IMR-90 (cell line): ENCODE measurements at regions not wholly inside any gene's neighbourhood (a gene's known extent, or its start where the extent isn't known, plus 50 kb on each side); places are given as distances from the start of the nearest gene placed in this dataset.

Experiments used
- ATAC-seq: fragments of 200-7000 bp; cut with Tn5 transposase; 2 replicates; pipeline ENCODE4 v1.9.1; 2020; ENCODE audit warnings: low read depth, mild to moderate bottlenecking, moderate library complexity
- BruUV-seq: library from RNA; stranded (reverse); fragments of 400-500 nt; replicated peaks from 2 replicates; lab custom pipeline; 2021; lab: Mats Ljungman, UMichigan
- CTCF ChIA-PET: fragments of 300-600 bp; formaldehyde crosslinking; extraction: SDS; loops from one replicate; lab custom pipeline; 2021; ENCODE audit warnings: antibody characterized with exemption; lab: Yijun Ruan, JAX
- POLR2A ChIA-PET: fragments of 300-600 bp; sonication (Branson Sonifier 250); formaldehyde crosslinking; loops from one replicate; lab custom pipeline; 2022; ENCODE audit warnings: antibody characterized with exemption; ENCODE audit not compliant: unreplicated experiment; lab: Charles Lee
- DNase-seq: peaks from one replicate; pipeline ENCODE4 v3.0.0; 2013
- H2AFZ ChIP-seq: replicated peaks from 2 replicates; pipeline ENCODE3; 2013; ENCODE audit warnings: low read length, mild to moderate bottlenecking; ENCODE audit not compliant: poor library complexity
- H2AK5ac ChIP-seq: 2 replicates; pipeline ENCODE4 v1.6.1; 2013; ENCODE audit warnings: low read depth, low read length, inconsistent platforms
- H2AK9ac ChIP-seq: replicated peaks from 2 replicates; pipeline ENCODE3; 2013; ENCODE audit warnings: mild to moderate bottlenecking, low read depth, low read length, moderate library complexity; ENCODE audit not compliant: poor library complexity
- H2BK120ac ChIP-seq: 2 replicates; pipeline ENCODE4 v1.6.1; 2013; ENCODE audit warnings: low read depth, low read length, inconsistent platforms
- H2BK15ac ChIP-seq: 3 replicates; pipeline ENCODE4 v1.6.1; 2013; ENCODE audit warnings: low read depth, low read length, inconsistent platforms
- H2BK20ac ChIP-seq: 2 replicates; pipeline ENCODE4 v1.6.1; 2013; ENCODE audit warnings: low read depth, mild to moderate bottlenecking, inconsistent platforms, low read length, moderate library complexity
- H2BK5ac ChIP-seq: 2 replicates; pipeline ENCODE4 v1.6.1; 2013; ENCODE audit warnings: mild to moderate bottlenecking, low read depth, low read length, inconsistent platforms; ENCODE audit not compliant: poor library complexity, severe bottlenecking
- H3K14ac ChIP-seq: replicated peaks from 2 replicates; pipeline ENCODE4 v1.6.1; 2013; ENCODE audit warnings: low read depth, low read length, inconsistent platforms
- H3K18ac ChIP-seq: 2 replicates; pipeline ENCODE4 v1.6.1; 2013; ENCODE audit warnings: low read depth, low read length, control low read depth
- H3K23ac ChIP-seq: 2 replicates; pipeline ENCODE4 v1.6.1; 2013; ENCODE audit warnings: low read depth, low read length, inconsistent platforms
- H3K27ac ChIP-seq: 2 replicates; pipeline ENCODE4 v1.5.1; 2013; ENCODE audit warnings: mild to moderate bottlenecking, control low read depth, low read length; ENCODE audit not compliant: insufficient read depth
- H3K27me3 ChIP-seq: 2 replicates; pipeline ENCODE4 v1.6.1; 2013; ENCODE audit warnings: low read length; ENCODE audit not compliant: control insufficient read depth, insufficient read depth
- H3K36me3 ChIP-seq: 2 replicates; pipeline ENCODE4 v1.6.1; 2013; ENCODE audit warnings: low read length, mixed read lengths; ENCODE audit not compliant: control insufficient read depth, insufficient read depth
- H3K4ac ChIP-seq: 2 replicates; pipeline ENCODE4 v1.6.1; 2013; ENCODE audit warnings: low read depth, low read length, inconsistent platforms
- H3K4me1 ChIP-seq: 2 replicates; pipeline ENCODE4 v1.6.1; 2013; ENCODE audit warnings: low read length, mixed read lengths; ENCODE audit not compliant: control insufficient read depth, insufficient read depth
- H3K4me2 ChIP-seq: 2 replicates; pipeline ENCODE4 v1.6.1; 2013; ENCODE audit warnings: low read depth, mild to moderate bottlenecking, control low read depth, low read length, moderate library complexity
- H3K4me3 ChIP-seq: 2 replicates; pipeline ENCODE4 v1.5.1; 2013; ENCODE audit warnings: low read depth, mild to moderate bottlenecking, control low read depth, low read length, moderate library complexity; ENCODE audit not compliant: insufficient read depth
- H3K56ac ChIP-seq: 2 replicates; pipeline ENCODE4 v1.6.1; 2013; ENCODE audit warnings: low read length, inconsistent platforms; ENCODE audit not compliant: insufficient read depth; ENCODE audit errors: extremely low read depth
- H3K79me1 ChIP-seq, 2 experiments: 2 replicates each; pipeline ENCODE4 v1.6.1; 2013; ENCODE audit warnings: low read length in 2 of 2, inconsistent platforms in 1 of 2, low read depth in 1 of 2
- H3K9ac ChIP-seq: 2 replicates; pipeline ENCODE4 v1.6.1; 2013; ENCODE audit warnings: low read depth, low read length, control low read depth
- H3K9me1 ChIP-seq: 2 replicates; pipeline ENCODE4 v1.6.1; 2013; ENCODE audit warnings: low read length, inconsistent platforms; ENCODE audit not compliant: insufficient read depth
- H3K9me3 ChIP-seq: 2 replicates; pipeline ENCODE4 v1.6.1; 2013; ENCODE audit warnings: low read length; ENCODE audit not compliant: control insufficient read depth, insufficient read depth
- H4K20me1 ChIP-seq: 2 replicates; pipeline ENCODE4 v1.6.1; 2013; ENCODE audit warnings: low read length, inconsistent platforms; ENCODE audit not compliant: insufficient read depth
- H4K5ac ChIP-seq: 2 replicates; pipeline ENCODE4 v1.6.1; 2013; ENCODE audit warnings: mild to moderate bottlenecking, low read depth, low read length, control low read depth
- H4K8ac ChIP-seq, 2 experiments: 2 replicates each; pipeline ENCODE4 v1.6.1; 2013; ENCODE audit warnings: low read depth in 2 of 2, low read length in 2 of 2, control low read depth in 1 of 2, inconsistent platforms in 1 of 2
- H4K91ac ChIP-seq: 2 replicates; pipeline ENCODE4 v1.6.1; 2013; ENCODE audit warnings: low read depth, low read length, inconsistent platforms; ENCODE audit not compliant: insufficient read depth
- BHLHE40 ChIP-seq: fragments of 150-350 bp; IDR thresholded peaks from 2 replicates; pipeline ENCODE4 v1.6.1; 2016; ENCODE audit warnings: mild to moderate bottlenecking, low read depth, low read length
- CEBPB ChIP-seq: IDR thresholded peaks from 2 replicates; pipeline ENCODE4 v1.6.1; 2012; ENCODE audit warnings: low read depth, low read length, improper control_type of control experiment
- CHD1 ChIP-seq: IDR thresholded peaks from 2 replicates; pipeline ENCODE4 v1.6.1; 2012; ENCODE audit warnings: low read depth, low read length, improper control_type of control experiment
- FOS ChIP-seq: fragments of 150-350 bp; IDR thresholded peaks from 2 replicates; pipeline ENCODE4 v1.6.1; 2016; ENCODE audit warnings: low read depth, low read length
- MAFK ChIP-seq: IDR thresholded peaks from 2 replicates; pipeline ENCODE4 v1.6.1; 2012; ENCODE audit warnings: low read depth, low read length, improper control_type of control experiment
- MAZ ChIP-seq: IDR thresholded peaks from 2 replicates; pipeline ENCODE4 v1.6.1; 2012; ENCODE audit warnings: low read depth, mild to moderate bottlenecking, low read length, improper control_type of control experiment, moderate library complexity, borderline replicate concordance
- MXI1 ChIP-seq: IDR thresholded peaks from 2 replicates; pipeline ENCODE4 v1.6.1; 2012; ENCODE audit warnings: low read depth, mild to moderate bottlenecking, low read length, moderate library complexity, borderline replicate concordance
- NFE2L2 ChIP-seq: fragments of 150-350 bp; IDR thresholded peaks from 2 replicates; pipeline ENCODE4 v1.6.1; 2016; ENCODE audit warnings: low read depth, mild to moderate bottlenecking, low read length
- POLR2A ChIP-seq: IDR thresholded peaks from 2 replicates; pipeline ENCODE4 v1.6.1; 2012; ENCODE audit warnings: mild to moderate bottlenecking, low read depth, low read length
- RAD21 ChIP-seq: IDR thresholded peaks from 2 replicates; pipeline ENCODE4 v1.6.1; 2012; ENCODE audit warnings: low read length, improper control_type of control experiment
- RCOR1 ChIP-seq: IDR thresholded peaks from 2 replicates; pipeline ENCODE4 v1.6.1; 2012; ENCODE audit warnings: mild to moderate bottlenecking, low read length, improper control_type of control experiment; ENCODE audit not compliant: insufficient replicate concordance
- RFX5 ChIP-seq: IDR thresholded peaks from 2 replicates; pipeline ENCODE4 v1.8.0; 2012; ENCODE audit warnings: low read depth, mild to moderate bottlenecking, low read length, moderate library complexity
- SMC3 ChIP-seq: fragments of 150-350 bp; IDR thresholded peaks from 2 replicates; pipeline ENCODE4 v1.6.1; 2016; ENCODE audit warnings: low read depth, mild to moderate bottlenecking, antibody characterized with exemption, low read length, moderate library complexity
- WGBS, 2 experiments: methylation state at CpG; one replicate each; pipeline versions ENCODE4 v1.1.5 to v1.1.7; 2013; ENCODE audit warnings: missing lambda C conversion rate in 2 of 2; ENCODE audit not compliant: insufficient read length in 1 of 2; ENCODE audit errors: extremely low coverage in 2 of 2; 5-methylcytosine and 5-hydroxymethylcytosine counted together
- dilution Hi-C: fragments of 300-500 bp; cut with HindIII; formaldehyde crosslinking; loops from one replicate; pipeline ENCODE4 v1.14.3; 2018; ENCODE audit warnings: low sequenced_read_pairs; ENCODE audit not compliant: unreplicated experiment
- in situ Hi-C: fragments of 300-500 bp; cut with MboI; formaldehyde crosslinking; loops from 3 replicates; pipeline ENCODE4 v1.14.3; 2019; ENCODE audit warnings: low sequenced_read_pairs, inconsistent platforms, mixed read lengths
- intact Hi-C: fragments of 100-400 bp; cut with micrococcal nuclease; formaldehyde crosslinking; loops from 2 replicates; pipeline ENCODE4 v1.10.0; 2022
- TF ChIP-seq, protein P1 (sequence below): fragments of 150-350 bp; IDR thresholded peaks from 2 replicates; pipeline ENCODE4 v1.6.1; 2016; ENCODE audit warnings: low read depth, mild to moderate bottlenecking, low read length, moderate library complexity, borderline replicate concordance
- TF ChIP-seq, protein P2 (sequence below): fragments of 150-350 bp; IDR thresholded peaks from 2 replicates; pipeline ENCODE4 v1.6.1; 2017; ENCODE audit warnings: mild to moderate bottlenecking, antibody characterized with exemption, low read length, low read depth
- TF ChIP-seq, protein P3 (sequence below): conservative IDR thresholded peaks from 2 replicates; pipeline ENCODE4 v1.5.1; 2012; ENCODE audit warnings: mild to moderate bottlenecking, low read depth, low read length, improper control_type of control experiment

DNA sequence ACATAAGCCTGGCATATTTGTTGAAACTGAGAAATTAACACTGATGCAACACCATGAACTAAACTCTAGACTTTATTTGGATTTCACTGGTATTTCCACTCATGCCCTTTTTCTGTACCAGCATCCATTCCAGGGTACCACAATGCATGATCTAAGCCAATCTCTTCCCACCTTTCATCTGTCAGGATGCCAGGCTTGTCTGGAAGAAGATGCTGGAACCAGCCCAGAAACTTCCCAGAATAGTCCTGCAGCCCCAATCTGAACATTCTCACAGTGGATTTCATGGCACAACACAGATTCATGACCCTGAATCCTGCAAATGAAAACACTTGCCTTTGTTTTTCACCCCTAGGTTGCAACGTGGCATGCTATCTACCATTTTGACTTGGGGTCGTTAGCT, 189.3 kb upstream of the LHX5 start:
- Histone ChIP-seq H3K9me3 (no peaks in the 10 kb centered on the region), H2BK5ac (no peak overlapping the region), H2AFZ (no peak overlapping the region), H3K9ac (no peak overlapping the region), H4K91ac (no peak overlapping the region), H3K27ac (no peak overlapping the region), H2BK20ac (no peak overlapping the region), H3K36me3 (no peaks in the 10 kb centered on the region), H3K18ac (no peak overlapping the region), H3K4me3 (no peak overlapping the region), H3K27me3 (no peaks in the 10 kb centered on the region), H3K79me1 (no peaks in the 10 kb centered on the region), H3K4ac (no peak overlapping the region), H3K23ac (no peak overlapping the region), H4K20me1 (no peaks in the 10 kb centered on the region), H3K4me2 (no peak overlapping the region), H2AK9ac (no peak overlapping the region), H2AK5ac (no peak overlapping the region), H4K5ac (no peak overlapping the region), H2BK120ac (no peak overlapping the region), H2BK15ac (no peak overlapping the region), H3K4me1 (no peaks in the 10 kb centered on the region), H3K14ac (no peak overlapping the region), H3K56ac (no peak overlapping the region), H3K9me1 (0 out of 2 replicates have a peak, but pooled peaks cover 4% of the 10 kb centered on the region), H4K8ac (no peak overlapping the region)
- intact Hi-C loops = no loop called here
- dilution Hi-C loops = no loop called here
- POLR2A ChIA-PET = no interaction called here
- in situ Hi-C loops = no loop called here
- TF ChIP-seq FOS (no peak), RCOR1 (no peak), SMC3 (no peak), CHD1 (no peak), MXI1 (no peak), CEBPB (no peak), BHLHE40 (no peak), MAZ (no peak), RAD21 (no peak), POLR2A (no peak), MAFK (no peak), NFE2L2 (no peak), RFX5 (no peak)
- TF ChIP-seq, protein P1, sequence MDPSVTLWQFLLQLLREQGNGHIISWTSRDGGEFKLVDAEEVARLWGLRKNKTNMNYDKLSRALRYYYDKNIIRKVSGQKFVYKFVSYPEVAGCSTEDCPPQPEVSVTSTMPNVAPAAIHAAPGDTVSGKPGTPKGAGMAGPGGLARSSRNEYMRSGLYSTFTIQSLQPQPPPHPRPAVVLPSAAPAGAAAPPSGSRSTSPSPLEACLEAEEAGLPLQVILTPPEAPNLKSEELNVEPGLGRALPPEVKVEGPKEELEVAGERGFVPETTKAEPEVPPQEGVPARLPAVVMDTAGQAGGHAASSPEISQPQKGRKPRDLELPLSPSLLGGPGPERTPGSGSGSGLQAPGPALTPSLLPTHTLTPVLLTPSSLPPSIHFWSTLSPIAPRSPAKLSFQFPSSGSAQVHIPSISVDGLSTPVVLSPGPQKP = no peak
- TF ChIP-seq, protein P2, sequence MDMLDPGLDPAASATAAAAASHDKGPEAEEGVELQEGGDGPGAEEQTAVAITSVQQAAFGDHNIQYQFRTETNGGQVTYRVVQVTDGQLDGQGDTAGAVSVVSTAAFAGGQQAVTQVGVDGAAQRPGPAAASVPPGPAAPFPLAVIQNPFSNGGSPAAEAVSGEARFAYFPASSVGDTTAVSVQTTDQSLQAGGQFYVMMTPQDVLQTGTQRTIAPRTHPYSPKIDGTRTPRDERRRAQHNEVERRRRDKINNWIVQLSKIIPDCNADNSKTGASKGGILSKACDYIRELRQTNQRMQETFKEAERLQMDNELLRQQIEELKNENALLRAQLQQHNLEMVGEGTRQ = no peak
- TF ChIP-seq, protein P3, sequence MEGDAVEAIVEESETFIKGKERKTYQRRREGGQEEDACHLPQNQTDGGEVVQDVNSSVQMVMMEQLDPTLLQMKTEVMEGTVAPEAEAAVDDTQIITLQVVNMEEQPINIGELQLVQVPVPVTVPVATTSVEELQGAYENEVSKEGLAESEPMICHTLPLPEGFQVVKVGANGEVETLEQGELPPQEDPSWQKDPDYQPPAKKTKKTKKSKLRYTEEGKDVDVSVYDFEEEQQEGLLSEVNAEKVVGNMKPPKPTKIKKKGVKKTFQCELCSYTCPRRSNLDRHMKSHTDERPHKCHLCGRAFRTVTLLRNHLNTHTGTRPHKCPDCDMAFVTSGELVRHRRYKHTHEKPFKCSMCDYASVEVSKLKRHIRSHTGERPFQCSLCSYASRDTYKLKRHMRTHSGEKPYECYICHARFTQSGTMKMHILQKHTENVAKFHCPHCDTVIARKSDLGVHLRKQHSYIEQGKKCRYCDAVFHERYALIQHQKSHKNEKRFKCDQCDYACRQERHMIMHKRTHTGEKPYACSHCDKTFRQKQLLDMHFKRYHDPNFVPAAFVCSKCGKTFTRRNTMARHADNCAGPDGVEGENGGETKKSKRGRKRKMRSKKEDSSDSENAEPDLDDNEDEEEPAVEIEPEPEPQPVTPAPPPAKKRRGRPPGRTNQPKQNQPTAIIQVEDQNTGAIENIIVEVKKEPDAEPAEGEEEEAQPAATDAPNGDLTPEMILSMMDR = no peak
- CTCF ChIA-PET = no interaction called here
- no peak for DNase-seq
- no TSS peak for BruUV-seq
- no CpG with 5 or more reads among the region's 2 CpGs for WGBS, 2 experiments
- ATAC-seq = no peak
